ENCODE measurements at regions not wholly inside any gene's neighbourhood (a gene's known extent, or its start where the extent isn't known, plus 50 kb on each side); places are given as distances from the start of the nearest gene placed in this dataset.
"Not testable (repeated sequence)": the region's sequence is repeated elsewhere in the genome, so short reads cannot be mapped to it uniquely, and the experiment has no call there.

GRCh38 chrX:69062493-69062892 is 102.8 kb downstream of the PJA1 start:
- H3K27me3 Mint-ChIP-seq = peaks cover 3% of the 10 kb centered on the region
- H3K9me3 Mint-ChIP-seq = no peaks in the 10 kb centered on the region
- no peaks in the 10 kb centered on the region for H3K36me3 Mint-ChIP-seq (ENCODE audit: low read depth)
- no peak overlapping the region for H3K27ac Mint-ChIP-seq
- H3K4me3 Mint-ChIP-seq = no peak overlapping the region
- intact Hi-C loops (cut with micrococcal nuclease) = no loop called here
- no peaks in the 10 kb centered on the region for H3K4me1 Mint-ChIP-seq (ENCODE audit: low read depth)

GRCh38 chrX:69060631-69061408 is 104.4 kb downstream of the PJA1 start:
- no peak overlapping the region for H3K4me3 Mint-ChIP-seq
- H3K36me3 Mint-ChIP-seq (ENCODE audit: low read depth) = no peaks in the 10 kb centered on the region
- intact Hi-C loops (cut with micrococcal nuclease) = loop anchor here (1.0 to 2.0 kb wide), 2 partner anchors 233 to 328 kb away; no protein-coding TSS in a partner anchor
- no peak overlapping the region for H3K27ac Mint-ChIP-seq
- no peaks in the 10 kb centered on the region for H3K9me3 Mint-ChIP-seq
- H3K4me1 Mint-ChIP-seq (ENCODE audit: low read depth) = no peaks in the 10 kb centered on the region
- peaks cover 3% of the 10 kb centered on the region for H3K27me3 Mint-ChIP-seq

- no peak overlapping the region for H3K4me3 Mint-ChIP-seq
- H3K9me3 Mint-ChIP-seq = no peaks in the 10 kb centered on the region
- H3K27ac Mint-ChIP-seq = no peak overlapping the region
- no peaks in the 10 kb centered on the region for H3K36me3 Mint-ChIP-seq (ENCODE audit: low read depth)
- H3K27me3 Mint-ChIP-seq = no peaks in the 10 kb centered on the region
- H3K4me1 Mint-ChIP-seq (ENCODE audit: low read depth) = no peaks in the 10 kb centered on the region
- intact Hi-C loops (cut with micrococcal nuclease) = no loop called here
Observed at GRCh38 chrX:69055193-69055592, 110.1 kb downstream of the PJA1 start.

- H3K4me1 Mint-ChIP-seq (ENCODE audit: low read depth); H3K27me3 Mint-ChIP-seq; H3K27ac Mint-ChIP-seq; intact Hi-C loops (cut with micrococcal nuclease); H3K36me3 Mint-ChIP-seq (ENCODE audit: low read depth); H3K4me3 Mint-ChIP-seq; H3K9me3 Mint-ChIP-seq: not testable (repeated sequence)
Observed at GRCh38 chrX:69054497-69054896, 110.8 kb downstream of the PJA1 start.

GRCh38 chrX:69051901-69052300 is 113.4 kb downstream of the PJA1 start:
- H3K4me1 Mint-ChIP-seq (ENCODE audit: low read depth) = peaks cover 6% of the 10 kb centered on the region
- no peaks in the 10 kb centered on the region for H3K9me3 Mint-ChIP-seq
- H3K36me3 Mint-ChIP-seq (ENCODE audit: low read depth) = no peaks in the 10 kb centered on the region
- no peak overlapping the region for H3K4me3 Mint-ChIP-seq
- H3K27ac Mint-ChIP-seq = no peak overlapping the region
- no peaks in the 10 kb centered on the region for H3K27me3 Mint-ChIP-seq
- intact Hi-C loops (cut with micrococcal nuclease) = no loop called here

- H3K4me3 Mint-ChIP-seq = no peak overlapping the region
- no peaks in the 10 kb centered on the region for H3K27me3 Mint-ChIP-seq
- H3K36me3 Mint-ChIP-seq (ENCODE audit: low read depth) = no peaks in the 10 kb centered on the region
- no peak overlapping the region for H3K27ac Mint-ChIP-seq
- peaks cover 6% of the 10 kb centered on the region for H3K4me1 Mint-ChIP-seq (ENCODE audit: low read depth)
- intact Hi-C loops (cut with micrococcal nuclease) = no loop called here
- H3K9me3 Mint-ChIP-seq = no peaks in the 10 kb centered on the region
Observed at GRCh38 chrX:69050051-69050765, 115.0 kb downstream of the PJA1 start.

- peaks cover 6% of the 10 kb centered on the region for H3K4me1 Mint-ChIP-seq (ENCODE audit: low read depth)
- intact Hi-C loops (cut with micrococcal nuclease) = no loop called here
- no peak overlapping the region for H3K4me3 Mint-ChIP-seq
- H3K27me3 Mint-ChIP-seq = peaks cover 2% of the 10 kb centered on the region
- H3K27ac Mint-ChIP-seq = no peak overlapping the region
- H3K9me3 Mint-ChIP-seq = no peaks in the 10 kb centered on the region
- no peaks in the 10 kb centered on the region for H3K36me3 Mint-ChIP-seq (ENCODE audit: low read depth)
Observed at GRCh38 chrX:69046996-69047490, 118.2 kb downstream of the PJA1 start.

- peaks cover 6% of the 10 kb centered on the region for H3K4me1 Mint-ChIP-seq (ENCODE audit: low read depth)
- no peaks in the 10 kb centered on the region for H3K36me3 Mint-ChIP-seq (ENCODE audit: low read depth)
- peaks cover 4% of the 10 kb centered on the region for H3K27me3 Mint-ChIP-seq
- H3K9me3 Mint-ChIP-seq = no peaks in the 10 kb centered on the region
- H3K27ac Mint-ChIP-seq = no peak overlapping the region
- H3K4me3 Mint-ChIP-seq = no peak overlapping the region
- intact Hi-C loops (cut with micrococcal nuclease) = no loop called here
Observed at GRCh38 chrX:69045616-69046345, 119.5 kb downstream of the PJA1 start.

GRCh38 chrX:69038816-69039215 is 126.4 kb downstream of the PJA1 start:
- no peaks in the 10 kb centered on the region for H3K9me3 Mint-ChIP-seq
- no peak overlapping the region for H3K27ac Mint-ChIP-seq
- H3K27me3 Mint-ChIP-seq = peaks cover 4% of the 10 kb centered on the region
- intact Hi-C loops (cut with micrococcal nuclease) = no loop called here
- no peaks in the 10 kb centered on the region for H3K4me1 Mint-ChIP-seq (ENCODE audit: low read depth)
- H3K36me3 Mint-ChIP-seq (ENCODE audit: low read depth) = no peaks in the 10 kb centered on the region
- H3K4me3 Mint-ChIP-seq = no peak overlapping the region

GRCh38 chrX:69038188-69038587 is 127.1 kb downstream of the PJA1 start:
- intact Hi-C loops (cut with micrococcal nuclease) = no loop called here
- Mint-ChIP-seq H3K27me3 (peaks cover 4% of the 10 kb centered on the region), H3K27ac (no peak overlapping the region), H3K36me3 (ENCODE audit: low read depth) (no peaks in the 10 kb centered on the region), H3K4me1 (ENCODE audit: low read depth) (no peaks in the 10 kb centered on the region), H3K4me3 (no peak overlapping the region), H3K9me3 (no peaks in the 10 kb centered on the region)

- intact Hi-C loops (cut with micrococcal nuclease) = no loop called here
- no peaks in the 10 kb centered on the region for H3K4me1 Mint-ChIP-seq (ENCODE audit: low read depth)
- H3K9me3 Mint-ChIP-seq = no peaks in the 10 kb centered on the region
- H3K27ac Mint-ChIP-seq = no peak overlapping the region
- no peak overlapping the region for H3K4me3 Mint-ChIP-seq
- H3K36me3 Mint-ChIP-seq (ENCODE audit: low read depth) = no peaks in the 10 kb centered on the region
- H3K27me3 Mint-ChIP-seq = peaks cover 4% of the 10 kb centered on the region
Observed at GRCh38 chrX:69037786-69038185, 127.5 kb downstream of the PJA1 start.

- intact Hi-C loops (cut with micrococcal nuclease) = no loop called here
- Mint-ChIP-seq H3K27ac (no peak overlapping the region), H3K9me3 (no peaks in the 10 kb centered on the region), H3K4me1 (ENCODE audit: low read depth) (no peaks in the 10 kb centered on the region), H3K4me3 (no peak overlapping the region), H3K36me3 (ENCODE audit: low read depth) (no peaks in the 10 kb centered on the region), H3K27me3 (peaks cover 4% of the 10 kb centered on the region)
Observed at GRCh38 chrX:69036674-69037573, 128.3 kb downstream of the PJA1 start.

GRCh38 chrX:69034451-69034850 is 130.8 kb downstream of the PJA1 start:
- peaks cover 3% of the 10 kb centered on the region for H3K27me3 Mint-ChIP-seq
- no peaks in the 10 kb centered on the region for H3K4me1 Mint-ChIP-seq (ENCODE audit: low read depth)
- H3K4me3 Mint-ChIP-seq = no peak overlapping the region
- intact Hi-C loops (cut with micrococcal nuclease) = no loop called here
- H3K9me3 Mint-ChIP-seq = no peaks in the 10 kb centered on the region
- H3K36me3 Mint-ChIP-seq (ENCODE audit: low read depth) = no peaks in the 10 kb centered on the region
- H3K27ac Mint-ChIP-seq = no peak overlapping the region
